ENCODE measurements at regions not wholly inside any gene's neighbourhood (a gene's known extent, or its start where the extent isn't known, plus 50 kb on each side); places are given as distances from the start of the nearest gene placed in this dataset.

- TF ChIP-seq ATF6 (CRISPR knock-in tag; IDR thresholded peaks at IDR 0.05) (no peak), CBFB (CRISPR knock-in tag; IDR thresholded peaks at IDR 0.05; ENCODE audit: low read depth) (no peak), NR2C2 (CRISPR knock-in tag; IDR thresholded peaks at IDR 0.05) (no peak), SMAD4 (CRISPR knock-in tag; IDR thresholded peaks at IDR 0.05) (no peak)
Observed at GRCh38 chr15:98080791-98081190, 120.3 kb downstream of the ARRDC4 start (continued).

GRCh38 chr15:98083203-98083910 lies 122.9 kb downstream of the ARRDC4 start:
- no peak for TF ChIP-seq MAX (CRISPR knock-in tag; IDR thresholded peaks at IDR 0.05)
- TF ChIP-seq TCF7 (CRISPR knock-in tag; IDR thresholded peaks at IDR 0.05; ENCODE audit: low read depth), result no peak
- no peak for TF ChIP-seq SMAD4 (CRISPR knock-in tag; IDR thresholded peaks at IDR 0.05)
- TF ChIP-seq MLX (CRISPR knock-in tag; IDR thresholded peaks at IDR 0.05), result no peak
- no peak for TF ChIP-seq ZSCAN18 (CRISPR knock-in tag; IDR thresholded peaks at IDR 0.05)
- TF ChIP-seq ZNF396 (CRISPR knock-in tag; IDR thresholded peaks at IDR 0.05; ENCODE audit: borderline replicate concordance), result no peak
- no peak for TF ChIP-seq MXD4 (CRISPR knock-in tag; IDR thresholded peaks at IDR 0.05; ENCODE audit: borderline replicate concordance)
- no peak for TF ChIP-seq ZNF423 (CRISPR knock-in tag; IDR thresholded peaks at IDR 0.05)
- no peak for TF ChIP-seq RELA (CRISPR knock-in tag; IDR thresholded peaks at IDR 0.05; ENCODE audit: borderline replicate concordance)
- no peak for TF ChIP-seq ZMAT4 (CRISPR knock-in tag; IDR thresholded peaks at IDR 0.05)
- no peak for TF ChIP-seq TEAD4 (CRISPR knock-in tag; IDR thresholded peaks at IDR 0.05)
- TF ChIP-seq AR (CRISPR knock-in tag; IDR thresholded peaks at IDR 0.05), result no peak
- no peak for TF ChIP-seq RORB (CRISPR knock-in tag; IDR thresholded peaks at IDR 0.05)
- TF ChIP-seq AFF4 (CRISPR knock-in tag; IDR thresholded peaks at IDR 0.05; ENCODE audit: borderline replicate concordance), result no peak
- no peak for TF ChIP-seq E2F1 (CRISPR knock-in tag; IDR thresholded peaks at IDR 0.05)
- no peak for TF ChIP-seq NR2C2 (CRISPR knock-in tag; IDR thresholded peaks at IDR 0.05)
- TF ChIP-seq USF1 (CRISPR knock-in tag; IDR thresholded peaks at IDR 0.05), result no peak
- no peak overlapping the region for H3K4me3 Mint-ChIP-seq
- peak; percentile 42 for ATAC-seq
- ChIA-PET POLR2A (no interaction called here), CTCF (interaction anchor here (1.0 to 1.7 kb wide), 5 partner anchors 47 to 184 kb away, joined by 3 to 5 read pairs (median 4); no protein-coding TSS in a partner anchor)
- H3K36me3 Mint-ChIP-seq, result peaks cover 8% of the 10 kb centered on the region
- H3K4me1 Mint-ChIP-seq, result peaks cover 13% of the 10 kb centered on the region
- H3K27me3 Mint-ChIP-seq (ENCODE audit: low read depth), result no peaks in the 10 kb centered on the region
- DNase-seq (ENCODE audit: low spot score), result no peak
- no peak overlapping the region for H3K27ac Mint-ChIP-seq
- H3K9me3 Mint-ChIP-seq, result peaks cover 10% of the 10 kb centered on the region

All from WTC11 (cell line).